ENCODE measurements at regions not wholly inside any gene's neighbourhood (a gene's known extent, or its start where the extent isn't known, plus 50 kb on each side); places are given as distances from the start of the nearest gene placed in this dataset.
"Not testable (repeated sequence)": the region's sequence is repeated elsewhere in the genome, so short reads cannot be mapped to it uniquely, and the experiment has no call there.

DNA sequence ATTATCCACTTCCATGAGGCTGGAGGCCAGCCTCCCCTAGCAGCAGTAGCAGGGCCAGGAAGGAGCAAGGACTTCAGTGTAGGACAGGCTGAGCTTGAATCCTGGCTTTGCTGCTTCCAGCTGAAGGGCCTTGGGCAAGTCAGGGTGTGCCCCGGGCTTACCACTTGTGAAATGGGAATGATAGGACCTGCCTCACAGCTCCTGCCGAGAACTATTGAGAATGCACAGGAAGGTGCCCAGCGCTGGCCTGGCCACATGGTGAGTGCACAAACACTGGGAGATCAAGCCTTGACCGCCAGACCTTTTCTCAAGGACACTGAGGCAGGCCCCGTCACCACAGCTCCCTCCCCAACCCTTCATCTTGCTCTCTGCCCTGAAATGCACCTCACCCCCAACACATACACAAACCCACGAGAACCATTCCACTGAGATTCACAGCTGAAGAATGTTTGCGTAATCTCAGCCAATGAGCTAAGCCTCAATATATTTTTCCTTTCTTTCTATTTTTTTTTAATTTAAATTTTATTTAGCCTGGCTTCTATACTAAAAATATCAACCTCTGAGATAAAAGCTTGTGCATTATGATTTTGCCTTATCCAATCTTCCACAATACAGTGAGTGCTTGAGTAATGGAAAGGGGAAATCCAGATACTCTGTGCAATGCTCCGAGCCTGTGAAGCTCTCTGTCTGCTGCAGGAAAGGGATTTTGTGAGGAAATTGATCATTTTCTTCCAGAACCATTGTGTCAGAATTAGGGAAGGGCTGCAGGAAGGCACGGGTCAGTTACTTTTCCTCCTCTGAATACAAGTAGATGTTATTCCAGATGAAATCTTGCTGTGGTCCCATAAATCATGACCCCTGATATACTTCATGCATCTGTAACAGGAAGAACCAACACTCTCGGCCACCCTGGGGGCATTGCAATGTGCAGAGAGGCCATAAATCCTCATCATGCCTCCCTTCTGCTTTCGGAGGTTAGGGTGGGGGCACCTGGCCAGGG lies 193.9 kb downstream of the TLE3 start:
- DNase-seq, result no peak

DNA sequence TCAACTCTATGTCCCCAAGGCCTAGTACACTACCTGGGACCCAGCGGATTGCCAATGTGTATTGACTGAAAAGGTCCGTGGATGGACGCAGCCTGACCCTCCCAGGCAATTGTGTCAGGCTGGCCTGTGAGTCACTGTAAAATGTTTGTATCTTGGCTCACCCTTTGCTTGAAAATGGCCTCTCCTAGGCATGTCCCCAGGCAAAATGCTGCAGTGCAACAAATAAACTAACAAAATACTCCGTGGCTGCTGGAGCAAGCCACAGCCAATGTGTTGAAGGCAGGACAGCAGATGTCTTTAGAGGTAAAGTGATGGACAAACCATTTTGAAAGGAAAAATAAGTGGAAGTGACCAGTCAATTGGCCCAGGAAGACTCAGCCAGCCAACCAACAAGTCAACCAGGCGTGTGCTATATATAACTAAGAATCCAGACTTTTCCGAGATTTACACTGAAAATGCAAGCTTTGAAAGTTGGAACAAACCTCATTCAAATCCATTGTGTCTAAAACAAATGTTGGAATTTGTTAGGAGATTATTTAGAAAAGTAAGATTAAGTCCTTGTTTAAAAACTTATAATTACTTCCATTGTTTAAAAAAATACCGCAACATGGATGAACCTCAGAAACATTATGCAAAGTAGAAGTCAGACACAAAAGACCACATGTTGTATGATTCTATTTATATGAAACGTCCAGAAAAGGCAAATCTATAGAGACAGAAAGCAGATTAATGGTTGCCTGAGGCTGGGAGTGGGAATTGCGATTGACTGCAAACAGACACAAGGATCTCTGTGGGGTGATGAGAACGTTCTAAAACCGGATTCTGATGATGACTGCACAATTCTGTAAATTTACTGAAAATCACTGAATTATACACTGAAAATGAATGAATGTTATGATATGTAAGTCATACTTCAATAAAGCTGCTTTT lies 191.2 kb downstream of the TLE3 start:
- no peak for DNase-seq

DNA sequence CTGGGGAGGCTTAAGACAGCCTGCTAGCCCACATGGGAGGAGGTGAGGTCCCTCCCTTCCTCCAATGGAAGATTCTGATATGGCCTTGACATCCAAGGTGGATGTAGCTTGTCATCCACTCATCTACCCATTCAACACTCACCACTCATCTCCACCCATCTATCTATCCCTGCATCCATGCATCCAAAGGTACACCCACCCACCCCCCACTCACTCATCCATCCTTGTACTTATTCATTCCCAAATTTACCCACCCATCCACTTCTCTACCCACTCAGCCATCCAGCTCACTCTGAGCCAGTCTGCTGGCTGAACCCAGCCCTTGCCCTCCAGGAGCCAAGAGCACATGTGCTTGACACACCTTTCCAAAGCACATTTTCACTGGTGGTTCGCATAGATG lies 189.7 kb downstream of the TLE3 start:
- DNase-seq, result no peak

DNA sequence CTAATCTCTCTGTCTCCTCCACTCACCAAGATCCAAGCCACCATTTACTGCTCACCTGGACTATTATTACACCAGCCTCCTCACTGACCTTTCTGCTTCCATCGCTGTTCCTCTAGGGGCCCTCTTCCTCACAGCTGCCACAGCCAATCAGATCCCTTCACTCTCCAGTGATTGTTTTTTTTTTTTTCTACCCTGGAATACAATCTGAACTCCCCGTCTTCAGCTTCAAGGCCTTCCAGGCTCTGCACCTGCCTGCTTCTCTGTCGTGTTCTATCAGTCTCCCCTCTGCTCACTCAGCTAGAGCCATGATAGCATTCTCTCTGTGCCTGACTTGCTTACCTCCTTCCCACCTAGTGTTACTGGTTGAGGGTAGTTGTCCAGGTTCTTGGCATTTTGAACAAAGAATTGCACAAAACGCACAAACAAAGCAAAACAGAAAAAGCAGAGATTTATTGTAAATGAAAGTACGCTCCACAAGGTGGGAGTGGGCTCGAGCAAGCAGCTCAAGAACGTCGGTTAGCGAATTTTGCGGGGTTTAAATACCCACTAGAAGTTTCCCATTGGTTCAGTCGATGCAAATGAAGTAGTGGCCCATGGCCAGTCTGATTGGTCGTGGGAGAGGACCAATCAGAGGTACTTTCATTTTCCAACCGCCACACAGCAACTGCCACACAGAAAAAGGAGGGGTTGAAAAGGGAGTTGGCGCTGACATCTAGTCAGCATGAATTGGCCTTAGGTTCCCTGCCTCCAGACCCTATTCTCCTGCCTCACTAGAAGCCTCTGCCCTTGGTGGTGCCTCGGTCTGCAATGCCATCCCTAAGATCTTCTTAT lies 188.9 kb downstream of the TLE3 start:
- DNase-seq, result no peak

DNA sequence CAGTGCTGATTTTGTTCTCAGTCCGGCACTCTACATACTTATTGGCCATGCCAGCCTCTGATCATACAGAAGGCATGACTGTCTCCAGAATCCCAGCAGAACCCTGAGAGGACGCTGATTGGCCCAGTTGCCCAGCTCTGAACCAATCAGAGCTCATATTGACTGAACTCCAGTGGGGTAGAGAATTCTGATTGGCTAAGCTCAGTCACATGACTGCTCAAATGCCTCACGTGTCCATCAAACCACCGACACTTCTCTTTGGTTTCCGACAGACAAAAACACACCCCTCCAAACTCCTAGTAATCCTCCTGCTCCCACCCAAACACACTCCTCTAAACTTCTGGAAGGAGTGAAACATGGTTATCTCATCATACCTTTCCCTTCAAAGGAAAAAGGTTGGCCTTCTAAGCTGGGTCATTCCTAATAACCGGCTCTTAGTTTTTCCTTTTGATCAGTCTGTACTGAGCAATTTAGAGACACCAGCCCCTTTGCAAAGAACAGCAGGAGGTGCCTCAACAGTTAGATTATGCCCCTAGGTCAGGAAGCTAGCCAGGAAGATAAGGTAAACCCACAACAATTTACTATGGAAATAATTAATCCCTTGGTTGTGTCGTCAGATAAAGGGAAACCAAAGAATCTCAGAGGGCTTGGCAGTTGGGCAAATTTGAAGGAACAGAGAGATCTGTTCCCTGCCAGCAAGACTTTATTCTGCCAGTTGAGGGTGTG lies 187.8 kb downstream of the TLE3 start:
- no peak for DNase-seq

DNA sequence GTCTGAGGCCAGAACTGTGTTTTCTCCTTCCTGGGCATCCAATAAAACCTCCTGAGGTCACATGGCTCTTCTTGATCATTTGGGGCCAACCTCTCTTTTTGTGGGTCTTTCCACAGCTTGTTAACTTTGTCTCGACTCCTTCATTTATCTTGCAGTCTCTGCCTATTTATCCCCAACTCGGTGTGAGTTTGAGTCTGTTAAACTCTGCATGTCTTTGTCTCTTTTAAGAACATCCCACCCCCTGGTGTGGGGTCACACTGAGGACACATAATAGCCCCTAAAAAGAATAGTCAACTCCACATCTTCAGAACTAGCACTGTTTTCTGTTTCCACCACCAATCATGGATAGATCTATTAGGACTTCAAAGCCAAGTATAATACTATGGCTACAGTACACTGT lies 187.2 kb downstream of the TLE3 start:
- DNase-seq, result no peak

DNA sequence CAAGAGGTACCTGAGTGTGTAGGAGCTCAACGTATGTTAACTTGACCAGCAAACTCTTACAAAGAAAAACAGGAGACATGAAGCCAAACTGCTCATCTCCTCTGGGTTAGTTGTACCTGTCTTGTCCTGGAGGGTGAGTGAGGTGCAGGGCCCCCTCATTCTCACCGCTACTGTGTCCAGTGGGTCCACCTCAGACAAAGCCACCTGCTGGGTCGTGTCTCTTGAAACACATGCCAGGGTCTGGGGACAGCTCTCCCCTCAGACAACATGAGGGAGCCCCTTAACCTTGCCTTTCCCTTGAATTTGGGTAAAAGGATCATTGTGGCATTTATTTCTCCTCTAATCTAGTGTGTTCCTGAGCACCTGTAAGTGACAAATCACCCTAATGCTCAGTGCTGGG lies 185.6 kb downstream of the TLE3 start:
- no peak for DNase-seq

DNA sequence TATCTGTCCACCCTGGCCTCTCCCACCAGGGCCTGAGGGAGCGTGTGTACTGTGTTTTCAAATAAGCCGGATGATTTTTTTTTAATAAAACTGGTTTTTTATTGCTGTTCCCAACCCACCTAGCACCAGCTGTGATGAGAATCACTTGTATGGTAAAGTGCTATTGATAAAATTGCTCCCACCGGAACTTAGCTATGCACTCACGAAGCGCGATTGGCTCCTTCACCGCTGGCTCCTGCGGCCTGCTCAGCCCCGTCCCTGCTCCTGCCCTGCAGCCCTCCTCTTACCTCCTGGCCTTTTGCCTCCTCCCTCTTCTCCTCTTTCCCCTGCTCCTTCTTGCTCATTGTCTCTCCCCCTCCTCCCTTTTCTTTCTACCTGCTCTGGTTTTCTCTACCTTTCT lies 183.7 kb downstream of the TLE3 start:
- DNase-seq, result no peak

DNA sequence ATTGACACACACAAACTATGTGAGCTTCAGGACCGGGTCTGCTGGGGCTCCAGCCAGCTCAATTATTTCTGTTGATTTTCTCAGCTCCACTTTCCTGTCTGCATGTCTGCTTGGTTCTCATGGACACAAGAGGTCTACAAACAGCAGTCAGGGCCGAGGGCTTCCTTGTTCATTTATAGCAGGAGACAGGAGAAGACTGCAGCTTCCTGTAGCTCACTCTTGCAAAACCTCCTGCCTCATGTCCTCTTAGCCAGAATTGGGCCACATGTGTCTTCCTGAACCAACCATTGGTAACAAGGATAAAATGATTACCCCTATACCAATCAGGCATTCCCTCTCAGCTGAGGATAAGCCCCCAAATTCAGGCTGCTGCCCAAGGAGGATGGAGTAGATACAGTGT lies 182.8 kb downstream of the TLE3 start:
- DNase-seq, result no peak

DNA sequence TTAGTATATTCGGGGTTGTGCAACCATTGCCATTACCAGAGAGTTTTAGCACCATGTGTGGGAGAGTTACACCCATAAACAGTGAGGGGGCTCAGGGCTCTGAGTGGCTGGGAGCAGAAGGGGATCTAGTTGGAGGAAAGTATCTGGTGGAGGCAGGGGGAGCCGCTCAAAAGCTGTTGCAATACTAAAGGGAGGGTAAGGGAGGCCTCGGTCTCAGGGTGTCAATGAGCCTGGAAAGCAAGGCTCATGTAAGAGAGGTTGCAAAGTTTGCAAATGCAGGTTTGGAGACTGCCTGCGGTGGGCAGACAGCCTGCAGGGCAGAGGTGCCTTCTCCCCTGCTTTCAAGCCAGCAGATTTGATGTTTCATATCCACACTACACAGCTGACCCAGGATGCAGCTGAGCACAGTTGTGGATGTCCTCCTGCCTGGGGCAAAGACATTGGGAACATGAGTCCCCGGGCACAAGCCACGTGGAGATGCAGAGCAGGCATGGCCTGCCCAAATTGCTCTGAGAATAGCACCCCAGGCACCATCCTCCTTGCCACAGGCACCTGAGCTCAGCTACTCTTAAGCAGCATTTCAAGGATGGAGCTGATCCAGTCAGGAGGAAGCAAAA lies 181.4 kb downstream of the TLE3 start:
- no peak for DNase-seq

DNA sequence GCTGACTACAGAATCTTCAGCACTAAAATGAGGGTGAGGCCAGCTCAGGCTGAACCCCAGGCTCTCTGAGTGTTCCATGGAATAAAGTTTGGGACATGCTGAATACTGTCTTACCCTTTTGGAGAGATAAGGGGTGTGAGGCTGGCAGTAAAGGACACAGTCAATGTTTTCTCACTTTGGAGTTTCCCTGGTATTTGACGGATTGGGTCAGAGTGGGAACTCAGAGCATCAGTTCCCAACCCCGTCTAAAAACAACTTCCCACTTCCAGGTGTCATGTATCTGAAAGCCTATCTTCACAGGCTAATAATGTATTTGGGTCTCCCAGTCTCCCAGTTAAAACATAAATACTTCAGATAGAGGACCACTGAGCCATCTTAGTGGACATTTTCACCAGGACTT lies 180.7 kb downstream of the TLE3 start:
- no peak for DNase-seq

DNA sequence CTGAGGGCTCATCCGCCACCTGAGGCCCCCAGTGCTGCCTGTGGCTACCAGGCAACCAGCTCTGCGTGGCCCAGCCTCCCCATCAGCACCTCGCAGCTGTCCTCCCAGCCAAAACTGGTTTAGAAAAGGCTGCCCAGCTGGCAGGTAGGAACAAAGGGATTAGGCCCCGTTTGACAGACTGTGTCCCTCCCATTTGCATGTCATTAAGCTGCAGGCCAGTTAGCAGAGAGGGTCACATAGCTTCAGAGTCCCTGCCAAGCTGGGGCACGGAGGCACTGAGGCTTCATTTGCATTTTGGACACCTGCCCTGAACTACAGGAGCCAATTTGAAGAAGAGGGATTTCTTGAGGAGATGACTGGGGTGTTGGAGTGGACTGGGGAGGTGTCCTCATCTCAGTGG lies 177.9 kb downstream of the TLE3 start:
- no peak for DNase-seq

DNA sequence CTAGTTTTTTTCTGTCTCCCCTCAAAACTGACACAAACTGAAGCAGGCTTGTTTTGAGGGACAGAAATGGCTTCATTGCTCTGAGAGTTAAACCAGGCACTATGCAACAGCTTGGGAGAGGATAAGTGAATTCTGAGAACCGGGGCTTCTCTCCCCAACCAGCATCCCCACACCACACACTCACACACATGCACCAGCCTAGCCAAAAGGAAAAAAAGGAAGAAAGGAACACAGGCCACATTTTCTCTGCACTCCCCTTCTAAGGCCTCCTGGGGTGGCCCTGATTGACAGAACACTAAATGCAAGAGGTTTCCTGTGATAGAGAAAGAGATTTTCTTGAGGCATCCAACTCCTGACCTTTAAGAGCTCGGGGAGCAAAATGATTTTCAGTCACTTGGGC lies 177.5 kb downstream of the TLE3 start:
- DNase-seq, result no peak

DNA sequence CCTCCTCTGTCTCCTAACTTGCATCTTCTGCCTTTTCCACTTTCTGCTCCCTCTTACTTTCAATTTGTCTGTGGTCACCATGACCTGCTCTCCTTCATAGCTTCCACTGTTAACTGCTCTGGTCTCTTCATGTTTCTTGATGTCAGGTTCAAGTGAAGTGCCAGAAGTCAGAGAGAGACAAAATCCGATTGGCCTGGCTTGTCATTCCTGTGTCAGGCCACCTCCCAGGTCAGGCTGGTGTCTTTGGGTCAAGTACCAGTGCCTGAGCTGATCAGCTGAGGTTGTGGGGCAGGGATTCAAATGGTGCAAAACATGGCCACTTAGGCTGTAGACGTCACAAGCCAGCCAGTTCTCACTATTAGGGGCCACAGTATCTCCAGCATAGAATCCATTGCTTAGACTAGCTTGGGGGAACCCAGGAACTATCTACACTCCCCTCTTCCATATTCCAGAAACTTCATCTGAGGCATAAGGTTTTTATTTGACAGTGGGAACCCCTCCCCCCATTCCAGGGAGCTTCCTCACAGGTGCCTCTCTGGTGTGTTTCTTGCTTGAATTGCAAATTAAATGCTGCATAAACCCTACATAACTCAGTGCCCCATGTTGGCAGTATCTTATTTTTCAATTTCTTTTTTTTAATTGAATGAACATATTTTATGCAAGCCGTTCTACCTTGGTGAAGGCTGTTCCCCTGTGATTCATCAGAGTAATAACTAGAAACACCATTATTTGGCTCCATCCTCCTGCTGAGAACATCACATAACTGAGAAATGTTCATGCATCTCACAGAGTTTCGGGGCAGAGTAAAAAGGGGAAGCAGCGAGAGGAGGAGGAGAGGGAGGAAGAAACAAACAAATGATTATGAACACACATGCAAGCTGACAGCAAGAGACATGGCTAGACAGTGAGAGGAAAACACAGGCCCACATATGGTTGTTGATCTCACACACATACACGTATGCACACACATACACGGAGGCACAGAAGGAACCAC lies 175.8 kb downstream of the TLE3 start:
- DNase-seq, result no peak

DNA sequence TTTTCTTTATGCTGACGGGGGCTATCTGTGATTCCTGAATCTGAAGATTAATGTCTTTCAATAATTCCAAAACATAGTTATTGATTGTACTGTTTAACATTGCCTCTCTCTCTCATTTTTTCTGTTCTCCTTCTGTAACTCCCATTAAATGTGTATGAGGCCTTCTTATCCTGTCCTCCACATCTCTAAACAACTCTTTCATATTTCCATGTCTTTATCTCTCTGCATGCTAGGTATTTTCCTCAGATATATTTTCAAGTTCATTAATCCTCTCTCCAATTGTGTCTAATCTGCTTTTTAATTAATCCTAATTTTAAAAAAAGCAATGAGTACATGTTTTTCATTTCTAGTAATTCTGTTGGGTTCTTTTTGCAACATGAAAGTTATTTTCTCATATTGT lies 173.2 kb downstream of the TLE3 start:
- DNase-seq, result no peak

DNA sequence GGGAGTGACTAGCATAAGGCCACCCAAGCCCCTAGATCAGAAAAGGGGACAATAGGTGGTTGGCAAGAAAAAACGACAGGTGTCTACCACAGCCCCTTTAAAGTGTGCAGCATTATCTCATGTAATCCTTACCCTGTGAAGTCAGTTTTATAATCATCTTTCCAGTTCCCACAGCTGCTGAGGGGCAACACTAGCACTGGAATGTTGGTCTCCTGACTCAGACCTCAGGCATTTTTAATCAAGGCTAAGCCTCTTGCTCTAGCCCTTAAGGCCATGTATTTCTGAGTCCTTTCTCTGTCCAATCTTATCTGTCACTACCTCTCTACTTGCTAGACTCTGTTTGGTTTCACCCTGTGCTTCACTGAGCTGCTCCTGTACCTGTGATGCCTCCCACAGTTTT lies 171.7 kb downstream of the TLE3 start:
- no peak for DNase-seq

DNA sequence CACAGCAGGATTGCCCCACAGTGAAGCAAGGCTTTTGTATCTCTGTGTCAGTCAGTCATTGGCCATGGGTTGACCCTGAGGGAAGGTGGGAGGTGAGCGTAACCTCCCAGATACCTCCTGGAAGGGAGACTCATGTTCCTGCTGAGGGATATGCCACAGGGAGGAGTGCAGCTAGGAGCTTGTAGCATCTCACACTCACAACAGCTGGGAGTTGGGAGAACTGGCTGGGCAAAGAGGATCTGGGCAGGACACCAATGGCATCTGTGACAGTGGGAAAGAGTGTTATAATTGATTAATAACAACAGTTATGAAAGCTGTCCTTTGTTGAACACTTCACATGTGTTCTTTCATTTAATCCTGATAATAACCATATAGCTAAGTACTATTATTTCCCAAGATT lies 171.0 kb downstream of the TLE3 start:
- DNase-seq, result no peak

DNA sequence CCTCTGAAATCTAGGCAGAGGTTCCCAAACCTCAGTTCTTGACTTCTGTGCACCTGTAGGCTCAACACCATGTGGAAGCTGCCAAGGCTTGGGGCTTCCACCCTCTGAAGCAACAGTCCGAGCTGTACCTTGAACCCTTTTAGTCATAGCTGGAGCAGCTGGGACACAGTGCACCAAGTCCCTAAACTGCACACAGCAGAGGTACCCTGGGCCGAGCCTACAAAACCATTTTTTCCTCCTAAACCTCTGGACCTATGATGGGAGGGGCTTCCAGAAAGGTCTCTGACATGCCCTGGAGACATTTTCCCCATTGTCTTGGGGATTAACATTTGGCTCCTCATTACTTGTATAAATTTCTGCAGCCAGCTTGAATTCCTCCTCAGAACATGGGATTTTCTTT lies 168.8 kb downstream of the TLE3 start:
- DNase-seq, result not testable (repeated sequence)

DNA sequence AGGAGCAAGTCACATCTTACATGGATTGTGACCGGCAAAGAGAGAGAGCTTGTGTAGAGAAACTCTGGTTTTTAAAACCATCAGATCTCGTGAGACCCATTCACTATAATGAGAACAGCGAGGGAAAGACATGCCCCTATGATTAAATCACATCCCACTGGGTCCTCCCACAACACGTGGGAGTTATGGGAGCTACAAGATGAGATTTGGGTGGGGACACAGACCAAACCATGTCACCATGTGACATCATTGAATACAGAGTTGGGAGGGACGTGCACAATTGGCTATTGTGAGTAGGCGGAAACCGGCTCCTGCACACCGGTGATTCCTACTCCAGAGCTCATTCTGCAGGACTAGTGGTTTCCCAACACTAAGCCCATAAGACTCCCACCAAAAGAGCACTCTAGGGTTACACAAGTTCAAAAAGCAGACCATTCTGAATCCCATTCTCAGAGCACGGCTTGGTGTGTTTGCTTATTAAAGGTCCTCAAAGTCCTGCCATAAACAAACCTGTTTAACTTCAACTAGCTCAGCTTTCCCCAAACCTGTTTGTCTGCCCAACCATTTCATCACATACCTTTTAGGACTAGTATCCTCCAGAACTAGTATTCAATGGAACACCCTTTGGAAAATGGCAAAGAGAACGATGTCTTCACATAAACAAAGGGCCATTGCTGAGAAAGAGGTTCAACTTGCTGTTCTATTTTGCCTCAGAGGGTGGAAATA lies 167.6 kb downstream of the TLE3 start:
- DNase-seq, result no peak

DNA sequence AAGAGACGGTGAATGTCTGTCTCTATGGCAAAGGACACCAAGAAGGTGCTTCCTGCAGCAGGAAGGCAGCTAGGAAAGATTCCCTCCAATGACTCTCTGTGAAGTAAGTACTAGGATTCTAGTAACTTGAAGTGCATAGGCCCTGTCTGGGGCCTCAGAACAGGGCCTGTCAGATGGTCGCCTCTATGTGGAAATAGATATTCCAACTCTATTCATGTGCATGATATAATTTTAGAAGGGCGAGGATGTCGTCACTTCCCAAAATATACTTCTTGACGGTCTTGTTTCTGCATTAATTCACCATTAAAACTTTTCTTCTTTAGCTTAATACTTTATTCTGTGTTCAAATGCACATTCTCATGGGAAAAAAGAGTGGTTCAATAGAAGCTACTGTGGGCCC lies 167.0 kb downstream of the TLE3 start:
- DNase-seq, result no peak

All from T-helper 9 cell (primary cell).